Mesodermal cell (in vitro differentiated cells): ENCODE measurements at regions not wholly inside any gene's neighbourhood (a gene's known extent, or its start where the extent isn't known, plus 50 kb on each side); places are given as distances from the start of the nearest gene placed in this dataset.
"Not testable (repeated sequence)": the region's sequence is repeated elsewhere in the genome, so short reads cannot be mapped to it uniquely, and the experiment has no call there.

Source experiments
- H3K27ac ChIP-seq: 2 replicates; pipeline ENCODE4 v1.7.0; 2013; ENCODE audit warnings: mild to moderate bottlenecking, low read depth, low read length, moderate library complexity; ENCODE audit not compliant: severe bottlenecking
- H3K36me3 ChIP-seq: 2 replicates; pipeline ENCODE4 v1.7.1; 2013; ENCODE audit warnings: mild to moderate bottlenecking, low read length, moderate library complexity; ENCODE audit not compliant: control insufficient read depth, insufficient read depth
- H3K4me1 ChIP-seq: one replicate; pipeline ENCODE4 v1.7.1; 2013; ENCODE audit warnings: mild to moderate bottlenecking, low read length; ENCODE audit not compliant: insufficient read depth, control insufficient read depth, poor library complexity, severe bottlenecking
- H3K4me3 ChIP-seq: 2 replicates; pipeline ENCODE4 v1.7.0; 2013; ENCODE audit warnings: low read length, control low read depth, mild to moderate bottlenecking; ENCODE audit not compliant: insufficient read depth, poor library complexity, severe bottlenecking; ENCODE audit errors: extremely low read depth
- H3K9me3 ChIP-seq: 2 replicates; pipeline ENCODE4 v1.7.1; 2013; ENCODE audit warnings: mild to moderate bottlenecking, low read length, moderate library complexity; ENCODE audit not compliant: control insufficient read depth
- WGBS, 2 experiments: methylation state at CpG; one replicate each; pipeline ENCODE4 v1.1.5; 2013; ENCODE audit warnings: missing lambda C conversion rate in 2 of 2; ENCODE audit not compliant: insufficient coverage in 2 of 2; 5-methylcytosine and 5-hydroxymethylcytosine counted together

- H3K27ac ChIP-seq, result no peak overlapping the region
- 84 to 98% methylated on average over 6 to 7 of the region's 9 CpGs for WGBS, 2 experiments
- no peak overlapping the region for H3K4me3 ChIP-seq
- no peaks in the 10 kb centered on the region for H3K36me3 ChIP-seq
- no peaks in the 10 kb centered on the region for H3K9me3 ChIP-seq
- no peaks in the 10 kb centered on the region for H3K4me1 ChIP-seq
These were observed 1893.9 kb downstream of the PCDH9 start for GRCh38 chr13:65336087-65336749.

- Histone ChIP-seq H3K27ac (no peak overlapping the region), H3K4me3 (no peak overlapping the region), H3K36me3 (no peaks in the 10 kb centered on the region), H3K9me3 (no peaks in the 10 kb centered on the region), H3K4me1 (no peaks in the 10 kb centered on the region)
- WGBS, 2 experiments, result 96 to 99% methylated on average over 7 to 10 of the region's 14 CpGs
These were observed 1899.4 kb downstream of the PCDH9 start for GRCh38 chr13:65330691-65331090.

GRCh38 chr13:65330287-65330686 lies 1899.8 kb downstream of the PCDH9 start:
- Histone ChIP-seq H3K4me3 (no peak overlapping the region), H3K4me1 (no peaks in the 10 kb centered on the region), H3K27ac (no peak overlapping the region), H3K9me3 (no peaks in the 10 kb centered on the region), H3K36me3 (no peaks in the 10 kb centered on the region)
- WGBS, 2 experiments, result 94 to 97% methylated on average over 11 to 14 of the region's 17 CpGs

- H3K27ac ChIP-seq, H3K4me3 ChIP-seq, H3K4me1 ChIP-seq, H3K9me3 ChIP-seq, H3K36me3 ChIP-seq: not testable (repeated sequence)
- WGBS, 2 experiments, result 89 to 96% methylated on average over 9 to 11 of the region's 15 CpGs
These were observed 1906.9 kb downstream of the PCDH9 start for GRCh38 chr13:65323192-65323591.

- not testable (repeated sequence) for H3K4me1 ChIP-seq, H3K27ac ChIP-seq, H3K9me3 ChIP-seq, H3K36me3 ChIP-seq, H3K4me3 ChIP-seq
- WGBS, 2 experiments, result 90% methylated on average over 2 of the region's 2 CpGs; no CpG with 5 or more reads in 1 of the 2 experiments
These were observed 1908.7 kb downstream of the PCDH9 start for GRCh38 chr13:65321423-65321822.

GRCh38 chr13:65314008-65314407 lies 1916.1 kb downstream of the PCDH9 start:
- Histone ChIP-seq H3K4me3 (no peak overlapping the region), H3K27ac (no peak overlapping the region), H3K36me3 (no peaks in the 10 kb centered on the region), H3K4me1 (no peaks in the 10 kb centered on the region), H3K9me3 (no peaks in the 10 kb centered on the region)
- WGBS, 2 experiments, result 77 to 88% methylated on average over 2 to 3 of the region's 4 CpGs

GRCh38 chr13:65310663-65311328 lies 1919.3 kb downstream of the PCDH9 start:
- Histone ChIP-seq H3K27ac (no peak overlapping the region), H3K9me3 (no peaks in the 10 kb centered on the region), H3K4me1 (no peaks in the 10 kb centered on the region), H3K36me3 (no peaks in the 10 kb centered on the region), H3K4me3 (no peak overlapping the region)
- 85 to 94% methylated on average over 27 to 29 of the region's 29 CpGs for WGBS, 2 experiments

- no peaks in the 10 kb centered on the region for H3K36me3 ChIP-seq
- no peaks in the 10 kb centered on the region for H3K4me1 ChIP-seq
- no peaks in the 10 kb centered on the region for H3K9me3 ChIP-seq
- 82 to 87% methylated on average over 6 of the region's 6 CpGs for WGBS, 2 experiments
- no peak overlapping the region for H3K27ac ChIP-seq
- no peak overlapping the region for H3K4me3 ChIP-seq
These were observed 1920.2 kb downstream of the PCDH9 start for GRCh38 chr13:65309906-65310305.

GRCh38 chr13:65308729-65309128 lies 1921.4 kb downstream of the PCDH9 start:
- H3K36me3 ChIP-seq, H3K9me3 ChIP-seq, H3K4me1 ChIP-seq, H3K27ac ChIP-seq, H3K4me3 ChIP-seq: not testable (repeated sequence)
- 86% methylated on average over 1 of the region's 1 CpG; no CpG with 5 or more reads in 1 of the 2 experiments for WGBS, 2 experiments

GRCh38 chr13:65307056-65307455 lies 1923.1 kb downstream of the PCDH9 start:
- WGBS, 2 experiments, result no CpG with 5 or more reads among the region's 1 CpG
- Histone ChIP-seq H3K4me3 (no peak overlapping the region), H3K36me3 (no peaks in the 10 kb centered on the region), H3K4me1 (no peaks in the 10 kb centered on the region), H3K27ac (no peak overlapping the region), H3K9me3 (no peaks in the 10 kb centered on the region)

GRCh38 chr13:65302691-65303090 lies 1927.4 kb downstream of the PCDH9 start:
- Histone ChIP-seq H3K9me3 (no peaks in the 10 kb centered on the region), H3K36me3 (no peaks in the 10 kb centered on the region), H3K4me1 (no peaks in the 10 kb centered on the region), H3K4me3 (no peak overlapping the region), H3K27ac (no peak overlapping the region)
- no CpG with 5 or more reads among the region's 3 CpGs for WGBS, 2 experiments
